ENCODE measurements at regions not wholly inside any gene's neighbourhood (a gene's known extent, or its start where the extent isn't known, plus 50 kb on each side); places are given as distances from the start of the nearest gene placed in this dataset.
"Not testable (repeated sequence)": the region's sequence is repeated elsewhere in the genome, so short reads cannot be mapped to it uniquely, and the experiment has no call there.

- TF ChIP-seq CTCF, POLR2AphosphoS5, POLR2A, EP300 (IDR thresholded peaks at IDR 0.05): not testable (repeated sequence)
Measured at GRCh38 chr10:38333699-38334098, 239.6 kb downstream of the ZNF37A start.

All from gastroesophageal sphincter (tissue), 3 donors.